GM21447 (cell line): ENCODE measurements at regions not wholly inside any gene's neighbourhood (a gene's known extent, or its start where the extent isn't known, plus 50 kb on each side); places are given as distances from the start of the nearest gene placed in this dataset.
"Not testable (repeated sequence)": the region's sequence is repeated elsewhere in the genome, so short reads cannot be mapped to it uniquely, and the experiment has no call there.

Source experiments
- ATAC-seq: cut with Tn5 transposase; IDR thresholded peaks from one replicate; pipeline ENCODE4 v1.9.1; 2021; ENCODE audit not compliant: unreplicated experiment

- no peak for ATAC-seq
Measured at GRCh38 chr15:35974052-35974451, 428.1 kb upstream of the DPH6 start.

GRCh38 chr15:35975941-35976340 is 430.0 kb upstream of the DPH6 start:
- no peak for ATAC-seq

GRCh38 chr15:35979608-35980007 is 433.6 kb upstream of the DPH6 start:
- no peak for ATAC-seq

GRCh38 chr15:35980719-35981118 is 434.8 kb upstream of the DPH6 start:
- no peak for ATAC-seq

- no peak for ATAC-seq
Measured at GRCh38 chr15:35986191-35986721, 440.3 kb upstream of the DPH6 start.

GRCh38 chr15:35987056-35987455 is 441.1 kb upstream of the DPH6 start:
- no peak for ATAC-seq

GRCh38 chr15:35991386-35991785 is 445.4 kb upstream of the DPH6 start:
- ATAC-seq = no peak

GRCh38 chr15:35992791-35993190 is 446.8 kb upstream of the DPH6 start:
- ATAC-seq = no peak

- ATAC-seq = no peak
Measured at GRCh38 chr15:35993196-35993595, 447.2 kb upstream of the DPH6 start.

- ATAC-seq = no peak
Measured at GRCh38 chr15:35994876-35995275, 448.9 kb upstream of the DPH6 start.

- ATAC-seq = no peak
Measured at GRCh38 chr15:35998663-35999602, 453.0 kb upstream of the DPH6 start.

GRCh38 chr15:36004891-36005490 is 459.0 kb upstream of the DPH6 start:
- ATAC-seq = no peak

- ATAC-seq = no peak
Measured at GRCh38 chr15:36005542-36005941, 459.6 kb upstream of the DPH6 start.

- no peak for ATAC-seq
Measured at GRCh38 chr15:36007699-36008098, 461.7 kb upstream of the DPH6 start.

- no peak for ATAC-seq
Measured at GRCh38 chr15:36008719-36009118, 462.8 kb upstream of the DPH6 start.

- ATAC-seq = no peak
Measured at GRCh38 chr15:36024031-36024688, 478.2 kb upstream of the DPH6 start.

GRCh38 chr15:36026627-36027283 is 480.8 kb upstream of the DPH6 start:
- ATAC-seq = no peak

GRCh38 chr15:36029606-36030210 is 483.7 kb upstream of the DPH6 start:
- ATAC-seq = no peak

GRCh38 chr15:36039996-36040572 is 494.1 kb upstream of the DPH6 start:
- no peak for ATAC-seq

GRCh38 chr15:36047018-36047716 is 501.2 kb upstream of the DPH6 start:
- not testable (repeated sequence) for ATAC-seq
